ENCODE measurements at regions not wholly inside any gene's neighbourhood (a gene's known extent, or its start where the extent isn't known, plus 50 kb on each side); places are given as distances from the start of the nearest gene placed in this dataset.

DNA sequence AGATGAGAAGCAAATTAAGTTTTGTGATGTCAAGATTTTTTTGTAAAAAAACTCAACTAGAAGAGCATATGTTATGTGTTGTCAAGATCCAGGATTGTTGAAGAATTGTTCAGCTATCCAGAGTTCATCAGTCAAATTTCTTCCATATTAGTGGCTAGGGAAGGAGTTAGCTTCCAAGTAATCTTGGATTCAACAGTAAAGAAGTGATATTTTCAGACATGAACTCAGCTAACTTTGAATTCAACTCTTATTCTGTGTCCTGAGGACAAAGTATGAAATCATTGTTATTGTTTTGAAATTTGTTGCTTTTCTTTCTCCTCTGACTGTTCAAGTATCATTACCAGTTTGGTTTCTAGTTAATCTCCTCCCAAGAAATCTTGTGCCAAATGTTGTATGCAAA is 589.3 kb upstream of the NOVA1 start:
- TF ChIP-seq CTCF (IDR thresholded peaks at IDR 0.05; ENCODE audit: low read depth, low read length) (no peak), MAX (IDR thresholded peaks at IDR 0.05; ENCODE audit: low read depth, low read length) (no peak), POLR2A (IDR thresholded peaks at IDR 0.05; ENCODE audit: extremely low read depth, insufficient read length) (no peak)
